Inflammatory macrophage treated with lipopolysaccharide for 1 hour (primary cell): ENCODE measurements at regions not wholly inside any gene's neighbourhood (a gene's known extent, or its start where the extent isn't known, plus 50 kb on each side); places are given as distances from the start of the nearest gene placed in this dataset.
"Not testable (repeated sequence)": the region's sequence is repeated elsewhere in the genome, so short reads cannot be mapped to it uniquely, and the experiment has no call there.

Experiments used
- DNase-seq, 2 donors: peaks; one replicate each; pipeline ENCODE4 v3.0.0-alpha.2; 2020 to 2022

DNA sequence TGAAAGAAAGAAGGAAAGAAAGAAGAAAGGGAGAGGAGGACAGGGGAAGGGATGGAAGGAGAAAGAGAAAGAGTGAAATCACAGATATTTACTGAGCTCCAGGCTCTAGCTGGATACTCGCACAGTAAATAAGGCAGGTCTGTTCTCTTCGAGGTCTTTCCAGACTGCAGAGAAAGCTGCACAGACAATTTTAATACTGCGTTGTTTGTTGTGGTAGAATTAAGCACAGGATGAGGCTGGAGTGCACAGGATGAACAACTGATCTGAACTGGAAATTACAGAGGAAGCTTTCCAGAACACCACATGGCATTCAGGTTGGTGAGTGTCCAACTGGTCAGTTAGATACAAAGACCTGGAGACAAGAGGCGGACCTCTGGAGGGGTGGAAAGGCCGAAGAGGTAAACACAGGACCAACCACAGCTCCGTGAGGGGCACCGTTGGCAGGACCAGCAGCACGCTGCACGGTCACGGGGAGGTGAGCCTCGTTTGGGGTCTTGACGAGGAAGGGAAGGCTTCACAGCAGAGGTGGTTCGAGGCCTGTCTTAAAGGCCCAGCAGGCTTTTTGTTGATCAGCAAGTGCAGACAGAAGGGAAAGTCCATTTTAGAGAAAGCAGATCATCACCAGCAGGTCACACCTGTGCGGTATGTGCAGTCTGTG is 121.7 kb downstream of the ATP6V0E2 start:
- DNase-seq, result not testable (repeated sequence)

DNA sequence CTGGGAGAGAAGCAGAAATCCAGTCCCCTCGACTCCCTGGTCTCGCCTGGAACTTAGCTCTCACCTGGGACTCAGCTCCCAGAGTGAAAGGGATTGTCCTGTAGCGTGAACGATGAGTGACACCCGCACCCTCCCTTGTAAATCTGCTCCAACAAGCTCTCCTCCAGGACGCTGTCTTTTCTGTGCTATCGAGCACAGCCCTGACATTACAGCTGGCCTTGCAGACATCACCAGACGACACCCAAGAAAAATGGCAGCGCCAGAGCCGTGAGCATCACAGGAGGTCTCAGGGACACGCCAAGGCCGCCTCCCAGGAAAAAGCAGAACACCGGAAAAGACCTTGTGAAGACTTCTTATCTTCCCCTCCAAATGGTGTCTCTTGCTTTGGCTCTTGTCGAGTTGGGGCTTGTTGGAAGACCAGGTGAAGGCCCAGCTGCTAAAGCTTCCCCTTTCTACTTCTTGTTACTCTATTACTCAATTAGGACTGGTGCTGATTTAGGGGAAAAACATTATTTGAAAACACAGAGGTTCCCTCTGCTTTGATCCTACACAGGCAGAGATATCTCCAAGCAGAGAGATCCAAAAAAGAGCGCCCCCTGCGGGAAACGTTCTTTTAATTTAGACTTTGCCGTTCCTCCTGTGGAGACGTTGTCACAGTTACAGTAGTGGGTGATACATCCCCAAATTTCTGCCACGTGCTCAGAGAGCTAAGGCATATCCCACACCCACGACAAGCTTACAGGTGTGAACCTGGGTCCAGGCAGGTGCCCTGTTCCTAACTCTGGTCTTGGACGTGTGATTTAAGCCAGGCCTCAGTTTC is 127.2 kb downstream of the ATP6V0E2 start:
- peak in 1 of 2 donors; percentile 35 for DNase-seq

DNA sequence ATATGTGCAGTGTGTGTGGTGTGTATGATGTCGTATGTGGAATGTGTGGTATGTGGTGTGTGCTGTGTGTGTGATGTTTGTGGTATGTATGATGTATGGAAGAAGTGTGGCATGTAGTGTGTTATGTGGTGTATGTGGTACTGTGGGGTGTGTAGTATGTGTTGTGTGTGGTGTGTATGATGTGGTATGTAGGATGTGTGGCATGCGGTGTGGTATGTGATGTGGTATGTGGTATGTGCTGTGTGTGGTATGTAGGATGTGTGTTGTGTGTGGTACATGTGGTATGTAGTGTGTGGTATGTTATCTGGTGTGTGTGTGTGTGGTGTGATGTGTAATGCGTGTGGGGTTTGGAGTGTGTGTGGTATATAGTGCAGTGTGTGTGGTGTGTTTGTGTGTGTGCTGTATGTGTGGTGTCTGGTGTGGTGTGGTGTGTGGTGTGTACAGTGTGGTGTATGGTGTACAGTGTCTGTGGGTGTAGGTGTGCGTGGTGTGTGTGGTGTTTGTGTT is 129.6 kb downstream of the ATP6V0E2 start:
- no peak for DNase-seq

DNA sequence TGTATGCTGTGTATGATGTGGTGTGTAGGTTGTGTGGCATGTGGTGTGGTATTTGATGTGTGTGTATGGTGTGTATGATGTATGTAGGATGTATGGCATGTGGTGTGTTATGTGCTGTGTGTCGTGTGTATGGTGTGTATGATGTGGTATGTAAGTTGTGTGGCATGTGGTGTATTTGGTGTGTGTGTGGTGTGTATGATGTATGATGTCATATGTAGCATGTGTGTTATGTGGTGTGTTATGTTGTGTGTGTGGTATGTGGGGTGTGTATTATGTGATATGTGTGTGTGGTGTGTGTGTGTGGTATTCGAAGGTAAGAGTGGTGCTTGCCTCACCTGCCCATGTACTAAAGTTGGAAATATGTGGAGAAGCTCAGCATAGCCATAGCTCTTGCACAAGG is 130.2 kb downstream of the ATP6V0E2 start:
- not testable (repeated sequence) for DNase-seq

DNA sequence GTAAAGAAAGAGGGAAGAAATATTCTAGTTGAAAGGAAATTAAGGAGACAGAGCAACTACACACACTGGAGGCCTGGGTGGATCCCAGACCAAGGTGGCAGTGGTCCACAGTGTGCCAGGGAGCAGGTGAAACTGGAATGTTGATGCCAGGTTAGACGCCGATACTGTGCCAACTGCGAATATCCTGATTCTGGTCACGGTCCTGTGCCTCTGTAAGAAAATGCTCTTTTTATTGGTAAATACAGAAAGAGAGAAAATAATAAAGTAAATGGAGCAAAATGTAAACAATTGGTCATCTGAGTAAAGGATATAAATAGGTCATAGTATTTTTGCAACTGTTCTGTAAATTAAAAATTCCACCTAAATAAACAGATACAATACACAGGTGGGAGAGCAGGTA is 131.1 kb downstream of the ATP6V0E2 start:
- DNase-seq, result not testable (repeated sequence)

DNA sequence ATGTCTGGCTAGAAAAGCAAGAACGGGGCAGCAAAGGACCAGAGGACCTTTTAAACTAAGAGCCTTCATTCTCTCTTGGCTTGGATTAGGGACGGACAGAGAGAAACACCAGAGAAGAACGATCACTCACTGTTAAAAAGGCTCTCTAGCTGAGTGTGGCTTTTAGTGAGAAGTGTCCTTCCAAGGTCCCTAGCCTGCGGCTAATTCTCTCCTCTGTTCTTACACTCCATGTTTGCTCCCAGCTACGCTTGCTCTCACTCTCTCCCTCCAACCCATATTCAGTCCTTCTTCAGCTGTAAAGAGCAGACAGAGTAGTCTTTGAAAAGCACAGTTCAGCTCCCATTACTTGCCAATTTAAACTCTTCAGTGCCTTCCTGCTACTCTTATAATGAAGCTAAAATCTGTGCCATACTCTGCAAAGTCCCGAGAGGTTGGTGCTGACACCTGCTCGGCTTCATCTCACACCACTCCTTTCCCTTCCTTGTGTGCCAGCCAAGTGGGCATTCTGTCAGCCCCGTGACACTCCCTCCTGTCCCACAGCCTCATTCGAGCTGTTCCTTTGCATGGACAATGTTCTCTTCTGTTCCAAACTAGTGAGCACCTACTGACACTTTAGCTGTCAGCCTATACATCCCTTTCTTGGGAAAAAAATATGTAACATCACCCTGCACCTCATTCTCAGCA is 136.0 kb downstream of the ATP6V0E2 start:
- not testable (repeated sequence) for DNase-seq

DNA sequence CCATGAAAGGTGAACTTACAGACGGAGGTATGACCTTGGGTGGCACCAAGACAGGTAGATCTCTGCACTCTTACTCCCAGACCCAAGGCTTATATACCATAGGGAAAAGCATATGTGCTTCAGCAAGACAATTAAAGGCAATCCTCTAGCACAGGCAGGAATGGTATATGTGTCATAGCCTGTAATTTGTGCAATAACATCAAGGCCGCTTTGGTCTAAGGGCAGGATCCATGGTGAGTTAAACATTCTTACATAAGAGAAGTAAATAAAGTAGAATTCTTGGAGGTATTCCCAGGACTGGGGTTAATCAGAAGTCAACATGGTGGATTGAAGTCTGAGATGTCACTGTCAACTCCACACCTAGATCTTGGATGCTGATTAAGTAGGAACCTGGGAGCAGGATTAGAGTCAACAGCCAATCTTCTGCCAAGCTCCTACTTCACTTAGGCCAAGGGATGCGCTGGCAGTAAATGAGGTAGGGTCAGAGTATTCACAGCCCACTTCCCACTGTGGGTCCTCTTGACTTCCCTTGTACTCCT is 143.0 kb downstream of the ATP6V0E2 start:
- not testable (repeated sequence) for DNase-seq

DNA sequence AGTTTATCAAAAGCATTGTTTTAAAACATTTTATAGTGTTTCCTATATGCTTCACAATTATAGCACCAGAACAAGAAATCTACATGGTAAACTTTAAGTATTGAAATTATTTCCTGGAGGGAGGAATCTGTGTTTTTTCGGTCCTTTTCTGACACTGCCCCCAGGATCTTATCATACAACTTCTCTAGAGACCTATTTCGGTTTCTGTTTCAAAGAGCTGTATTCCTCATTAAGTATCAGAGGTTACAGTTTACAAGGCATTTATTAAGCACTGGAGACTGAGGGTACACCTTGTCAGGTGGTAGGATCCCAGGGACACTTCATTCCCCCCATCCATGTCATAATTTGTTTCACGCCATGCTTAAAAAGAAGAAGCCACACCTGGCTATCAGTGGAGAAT is 146.4 kb downstream of the ATP6V0E2 start:
- not testable (repeated sequence) for DNase-seq

DNA sequence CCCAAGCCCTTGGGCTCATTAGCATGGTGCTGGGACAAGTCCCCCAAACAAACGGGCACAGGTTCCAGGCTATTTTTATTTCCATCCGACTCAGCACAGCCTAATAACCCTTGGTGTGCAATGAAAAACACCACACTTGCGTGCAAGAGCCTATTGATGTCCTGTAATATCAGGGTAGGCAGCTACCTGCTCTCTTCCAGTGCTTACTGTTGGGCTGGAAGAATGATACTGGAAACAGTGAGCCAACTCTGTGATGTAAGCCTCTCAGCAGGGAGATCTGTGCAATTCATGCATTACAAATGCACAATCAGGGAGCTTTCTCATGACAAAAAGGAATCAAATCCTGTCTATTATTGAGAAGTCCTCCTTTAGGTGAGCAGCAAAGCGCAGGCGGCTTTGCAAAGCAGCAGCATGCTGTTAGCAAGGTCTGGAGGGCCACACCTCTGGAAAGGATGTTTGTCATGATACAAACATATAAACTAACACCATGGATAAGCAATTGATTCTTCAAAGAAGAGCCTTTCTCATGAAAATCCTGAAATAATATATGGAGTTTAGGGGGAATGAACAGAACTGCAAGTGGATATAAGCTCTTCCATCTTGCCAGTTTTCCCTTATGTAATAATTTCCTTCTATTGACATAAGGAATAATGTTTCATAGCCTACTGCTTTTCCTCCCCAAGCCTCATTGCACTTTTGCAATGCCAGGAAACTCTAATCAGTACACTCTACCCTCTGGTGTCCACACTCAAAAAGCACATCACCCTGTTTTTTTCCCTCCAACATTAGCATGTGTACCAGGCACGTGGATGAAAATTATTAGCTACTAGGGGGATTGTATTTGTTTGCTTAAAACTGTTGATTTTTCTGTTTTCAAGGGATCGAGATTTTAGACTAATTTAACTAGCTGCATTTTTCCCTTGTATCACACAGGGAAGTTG is 151.1 kb downstream of the ATP6V0E2 start:
- DNase-seq, result not testable (repeated sequence)

DNA sequence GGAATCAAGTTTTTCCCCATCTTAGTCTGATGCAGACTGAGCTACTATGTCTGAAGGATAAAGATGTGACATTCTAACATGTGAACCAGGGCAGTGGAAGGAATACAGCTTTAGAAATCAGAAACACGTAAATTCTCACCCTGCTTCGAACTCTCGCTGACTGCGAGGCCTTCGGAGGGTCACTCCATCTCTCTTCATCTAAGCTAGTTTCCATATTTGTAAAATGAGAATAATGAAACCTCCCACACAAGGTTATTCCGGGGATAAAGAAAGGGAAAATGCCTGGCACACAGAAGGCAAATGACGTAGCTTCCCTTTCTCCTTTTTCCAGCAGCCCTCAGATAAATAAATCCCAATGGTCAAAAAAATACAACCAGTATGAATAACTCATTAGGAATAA is 152.0 kb downstream of the ATP6V0E2 start:
- not testable (repeated sequence) for DNase-seq

DNA sequence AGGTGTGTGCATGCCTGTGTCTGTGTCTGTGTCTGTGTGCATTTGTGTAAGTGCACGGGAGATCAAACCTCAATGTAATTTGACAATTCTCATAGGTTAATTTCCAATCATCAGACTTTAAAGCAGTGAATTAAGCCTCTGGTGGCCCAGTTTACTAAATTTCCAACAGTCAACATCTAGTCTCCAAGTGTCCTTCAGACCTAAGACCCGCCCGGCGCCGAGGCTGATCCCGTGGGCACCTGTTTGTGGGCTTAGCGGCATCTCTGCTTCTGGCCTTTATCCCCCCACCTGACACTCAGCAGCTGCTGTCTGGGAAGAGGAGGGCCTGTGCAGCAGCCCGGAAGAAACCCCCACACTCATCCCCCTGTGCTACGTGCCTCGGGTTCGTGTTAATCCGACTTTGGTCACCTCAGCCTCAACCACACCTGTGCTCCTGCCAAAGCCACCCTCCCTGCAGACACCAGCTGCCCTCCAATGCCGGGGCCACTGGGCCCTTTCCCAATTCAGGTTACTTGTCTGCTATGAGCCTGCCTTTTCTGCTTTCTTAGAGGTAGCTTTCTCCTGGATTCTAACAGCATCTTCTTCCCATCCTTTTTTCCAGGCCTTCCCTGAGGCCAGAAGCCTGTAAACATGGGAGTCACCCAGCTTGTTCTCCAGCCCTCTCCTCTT is 154.7 kb downstream of the ATP6V0E2 start:
- DNase-seq, result not testable (repeated sequence)

DNA sequence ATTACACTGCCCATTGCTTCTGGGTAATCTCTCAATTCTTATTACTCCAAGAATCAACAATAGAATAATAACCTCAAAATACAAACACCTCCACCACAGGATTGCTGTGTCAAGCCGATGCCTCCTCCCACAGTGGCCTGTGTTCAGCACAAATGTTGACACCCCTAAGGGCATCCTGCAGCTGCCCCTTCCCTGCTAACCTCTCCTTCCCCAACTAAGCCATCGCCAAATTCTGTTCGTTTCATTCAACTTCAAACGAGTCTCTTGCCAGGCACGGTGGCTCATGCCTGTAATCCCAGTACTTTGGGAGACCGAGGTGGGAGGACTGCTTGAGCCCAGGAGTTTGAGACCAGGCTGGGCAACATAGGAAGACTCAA is 155.2 kb downstream of the ATP6V0E2 start:
- DNase-seq, result not testable (repeated sequence)

DNA sequence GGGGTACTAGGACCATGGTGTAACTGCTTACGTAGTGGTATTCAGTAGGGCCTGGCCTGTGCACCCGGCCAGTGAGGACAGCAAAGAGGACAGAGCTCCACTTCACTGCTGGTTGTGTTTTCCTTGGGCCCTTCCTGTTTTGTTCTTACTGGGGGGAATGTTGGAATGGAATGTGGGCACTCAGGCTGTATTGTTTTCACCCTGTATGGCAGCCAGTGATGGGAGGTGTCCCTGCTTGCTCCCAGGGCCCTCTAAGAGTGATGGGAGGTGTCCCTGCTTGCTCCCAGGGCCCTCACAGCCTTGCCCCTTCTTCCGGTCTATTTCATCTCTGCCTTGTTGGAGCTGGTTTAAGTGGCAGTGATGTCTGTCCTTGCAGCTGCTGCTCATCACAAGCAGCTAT is 158.0 kb downstream of the ATP6V0E2 start:
- DNase-seq, result not testable (repeated sequence)

DNA sequence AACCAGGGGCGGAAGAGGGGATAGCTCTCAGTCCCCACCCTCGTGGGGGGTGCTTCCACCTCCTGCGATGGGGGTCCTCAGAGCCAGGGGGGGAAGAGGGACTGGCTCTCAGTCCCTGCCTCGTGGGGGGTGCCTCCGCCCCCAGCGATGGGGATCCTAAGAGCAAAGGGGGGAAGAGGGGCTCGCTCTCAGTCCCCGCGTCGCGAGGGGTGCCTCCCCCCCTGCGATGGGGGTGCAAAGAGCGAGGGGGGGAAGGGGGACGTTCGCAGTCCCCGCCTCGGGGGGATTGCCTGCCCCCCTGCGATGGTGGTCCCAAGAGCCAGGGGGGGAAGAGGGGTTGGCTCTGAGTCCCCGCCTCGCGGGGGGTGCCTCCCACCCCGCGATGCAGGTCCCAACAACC is 159.9 kb downstream of the ATP6V0E2 start:
- DNase-seq, result not testable (repeated sequence)

DNA sequence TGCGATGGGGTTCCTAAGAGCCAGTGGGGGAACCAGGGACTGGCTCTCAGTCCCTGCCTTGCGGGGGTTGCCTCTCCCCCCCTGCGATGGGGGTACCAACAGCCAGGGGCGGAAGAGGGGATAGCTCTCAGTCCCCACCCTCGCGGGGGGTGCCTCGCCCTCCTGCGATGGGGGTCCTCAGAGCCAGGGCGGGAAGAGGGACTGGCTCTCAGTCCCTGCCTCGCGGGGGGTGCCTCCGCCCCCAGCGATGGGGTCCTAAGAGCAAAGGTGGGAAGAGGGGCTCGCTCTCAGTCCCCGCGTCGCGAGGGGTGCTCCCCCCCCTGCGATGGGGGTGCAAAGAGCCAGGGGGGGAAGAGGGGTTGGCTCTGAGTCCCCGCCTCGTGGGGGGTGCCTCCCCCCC is 162.0 kb downstream of the ATP6V0E2 start:
- DNase-seq, result not testable (repeated sequence)

DNA sequence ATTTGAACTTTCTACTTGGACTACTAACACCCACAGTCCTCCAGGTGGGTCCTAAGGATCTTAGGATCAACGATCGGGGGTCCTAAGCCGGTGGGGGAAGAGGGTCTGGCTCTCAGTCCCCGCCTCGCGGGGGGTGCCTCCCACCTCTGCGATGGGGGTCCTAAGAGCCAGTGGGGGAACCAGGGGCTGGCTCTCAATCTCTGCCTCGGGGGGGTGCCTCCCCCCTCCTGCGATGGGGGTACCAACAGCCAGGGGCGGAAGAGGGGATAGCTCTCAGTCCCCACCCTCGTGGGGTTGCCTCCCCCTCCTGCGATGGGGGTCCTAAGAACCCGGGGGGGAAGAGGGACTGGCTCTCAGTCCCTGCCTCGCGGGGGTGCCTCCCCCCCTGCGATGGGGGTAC is 165.3 kb downstream of the ATP6V0E2 start:
- DNase-seq, result not testable (repeated sequence)

DNA sequence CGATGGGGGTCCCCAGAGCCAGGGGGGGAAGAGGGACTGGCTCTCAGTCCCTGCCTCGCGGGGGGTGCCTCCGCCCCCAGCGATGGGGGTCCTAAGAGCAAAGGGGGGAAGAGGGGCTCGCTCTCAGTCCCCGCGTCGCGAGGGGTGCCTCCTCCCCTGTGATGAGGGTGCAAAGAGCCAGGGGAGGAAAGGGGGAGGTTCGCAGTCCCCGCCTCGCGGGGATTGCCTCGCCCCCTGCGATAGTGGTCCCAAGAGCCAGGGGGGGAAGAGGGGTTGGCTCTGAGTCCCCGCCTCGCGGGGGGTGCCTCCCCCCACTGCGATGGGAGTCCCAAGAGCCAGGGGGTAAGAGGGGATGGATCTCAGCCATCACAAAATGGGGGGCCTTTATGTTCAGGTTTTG is 168.5 kb downstream of the ATP6V0E2 start:
- DNase-seq, result not testable (repeated sequence)

DNA sequence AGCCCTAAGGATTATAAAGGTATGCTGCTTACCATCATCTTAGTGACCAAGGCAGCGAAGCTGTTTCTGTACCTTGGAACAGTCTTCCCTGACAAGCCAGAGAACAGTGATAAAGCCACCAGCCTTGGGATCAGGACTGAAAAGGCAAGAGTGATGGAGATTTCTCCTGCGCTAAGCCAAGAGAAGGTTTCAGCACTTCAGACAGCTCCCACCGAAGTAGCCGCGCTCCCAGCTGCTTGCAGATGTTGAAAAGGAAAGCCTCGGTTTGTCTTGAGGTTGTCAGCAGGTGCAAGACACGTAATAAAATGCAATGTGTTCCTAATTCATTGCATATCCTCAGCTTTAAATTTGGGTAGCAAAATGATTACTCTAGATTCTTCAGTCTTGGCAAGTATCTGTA is 171.0 kb downstream of the ATP6V0E2 start:
- DNase-seq, result peak; percentile 8 to 12

DNA sequence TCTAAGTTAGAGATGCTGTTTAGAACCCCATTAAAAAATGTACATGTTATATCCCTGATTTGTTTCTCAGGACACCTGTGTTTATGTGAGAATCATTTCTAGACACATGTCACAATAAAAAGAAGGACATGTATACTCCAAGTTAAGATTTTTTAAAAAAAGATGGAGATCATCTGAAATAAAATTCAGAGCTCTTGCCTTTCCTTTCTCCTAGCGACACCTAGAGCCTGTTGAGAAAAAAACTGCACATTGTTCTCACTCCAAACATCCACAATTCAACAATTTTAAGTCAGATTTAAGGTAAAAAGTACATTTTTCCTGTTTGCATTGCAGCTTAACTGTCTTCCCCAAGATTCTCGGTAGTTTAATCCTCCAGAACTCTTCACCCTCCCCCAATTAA is 171.8 kb downstream of the ATP6V0E2 start:
- not testable (repeated sequence) for DNase-seq

DNA sequence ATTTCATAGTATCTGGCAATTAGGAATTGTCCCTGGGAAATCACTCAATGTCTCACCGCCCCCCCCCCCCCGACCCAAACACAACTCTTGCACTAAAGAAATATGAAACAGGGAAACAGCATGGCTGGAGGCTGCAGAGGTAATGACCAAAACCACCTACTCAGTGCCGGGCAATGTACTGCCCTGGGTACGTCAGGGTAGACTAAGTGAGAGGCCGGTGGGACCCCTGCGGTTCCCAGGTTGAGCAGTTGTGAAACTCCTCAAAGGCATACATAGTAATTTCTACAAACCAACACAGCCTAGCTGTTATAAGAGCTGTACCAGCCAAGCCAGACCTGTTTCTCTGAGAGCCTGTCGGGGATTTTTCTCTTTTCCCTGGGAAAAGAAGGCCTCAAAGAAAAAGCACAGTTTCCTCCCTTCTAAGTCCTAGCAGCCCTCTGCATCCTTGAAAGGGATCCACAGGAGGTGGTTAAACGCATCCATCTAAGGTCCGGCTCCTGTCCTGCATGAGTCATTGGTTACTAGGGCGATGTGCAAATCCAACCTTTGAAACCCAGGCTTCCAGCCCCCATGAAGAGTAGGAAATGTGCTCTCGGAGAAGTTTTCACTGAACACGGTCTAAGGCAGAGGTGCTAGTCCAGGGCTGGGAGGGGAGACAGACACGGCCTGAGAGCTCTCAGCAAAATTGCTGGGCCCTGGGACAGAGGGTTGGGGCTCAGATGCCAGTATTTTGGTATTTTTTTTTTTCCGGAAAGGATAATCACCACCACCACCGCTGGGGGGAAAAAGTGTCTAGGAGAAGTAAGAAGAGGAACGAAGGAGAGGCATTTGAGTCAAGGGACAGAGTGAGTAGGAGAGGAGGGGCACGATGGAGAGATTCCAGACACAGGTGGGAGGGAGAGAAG is 172.8 kb downstream of the ATP6V0E2 start:
- DNase-seq, result not testable (repeated sequence)
